HG03097 (cell line): ENCODE measurements at regions not wholly inside any gene's neighbourhood (a gene's known extent, or its start where the extent isn't known, plus 50 kb on each side); places are given as distances from the start of the nearest gene placed in this dataset.

Experiments
- ATAC-seq: cut with Tn5 transposase; IDR thresholded peaks from one replicate; pipeline ENCODE4 v1.9.1; 2021; ENCODE audit not compliant: unreplicated experiment, low FRiP score

GRCh38 chr18:42137693-42138375 lies 182.8 kb downstream of the PIK3C3 start:
- ATAC-seq: no peak

DNA sequence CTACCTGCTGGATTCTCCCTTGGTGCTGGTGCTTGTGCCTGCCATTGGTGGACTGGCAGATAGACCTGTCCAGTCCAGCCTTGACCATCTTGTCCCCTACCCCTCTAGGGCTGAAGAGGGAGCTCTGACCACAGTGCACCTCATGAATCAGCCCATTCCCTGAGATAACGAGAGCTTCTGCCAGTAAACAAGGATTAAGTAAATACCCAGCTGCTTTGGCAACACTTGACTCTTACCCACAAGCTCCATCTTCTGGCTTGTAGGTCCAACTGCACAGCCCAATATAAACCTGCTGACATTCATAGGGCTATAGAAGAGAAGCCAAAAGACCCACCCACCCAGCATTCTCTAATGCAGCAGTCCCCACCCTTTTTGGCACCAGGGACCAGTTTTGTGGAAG lies 186.4 kb downstream of the PIK3C3 start:
- no peak for ATAC-seq

GRCh38 chr18:42155024-42155423 lies 200.0 kb downstream of the PIK3C3 start:
- no peak for ATAC-seq

- ATAC-seq: no peak
These were observed 201.2 kb downstream of the PIK3C3 start for GRCh38 chr18:42156281-42156680.

DNA sequence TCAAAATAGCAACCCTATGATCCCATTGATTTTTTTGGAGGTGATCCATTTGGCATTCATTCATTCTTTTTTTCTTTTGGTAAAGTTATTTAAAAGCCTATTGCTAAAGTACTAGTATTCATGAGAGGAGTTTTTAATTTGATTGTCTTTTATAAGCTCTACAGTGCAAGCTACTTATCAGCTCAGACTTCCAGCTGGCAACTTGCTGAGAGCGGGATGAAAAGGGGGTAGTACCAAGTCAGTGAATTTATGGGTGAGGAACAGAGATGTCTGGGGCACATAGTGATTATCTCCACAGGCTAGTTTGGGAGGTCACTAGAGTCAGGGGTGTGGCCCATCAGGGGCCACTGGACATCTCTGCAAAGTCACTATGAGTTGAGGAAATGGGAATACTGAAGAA lies 202.4 kb downstream of the PIK3C3 start:
- no peak for ATAC-seq

DNA sequence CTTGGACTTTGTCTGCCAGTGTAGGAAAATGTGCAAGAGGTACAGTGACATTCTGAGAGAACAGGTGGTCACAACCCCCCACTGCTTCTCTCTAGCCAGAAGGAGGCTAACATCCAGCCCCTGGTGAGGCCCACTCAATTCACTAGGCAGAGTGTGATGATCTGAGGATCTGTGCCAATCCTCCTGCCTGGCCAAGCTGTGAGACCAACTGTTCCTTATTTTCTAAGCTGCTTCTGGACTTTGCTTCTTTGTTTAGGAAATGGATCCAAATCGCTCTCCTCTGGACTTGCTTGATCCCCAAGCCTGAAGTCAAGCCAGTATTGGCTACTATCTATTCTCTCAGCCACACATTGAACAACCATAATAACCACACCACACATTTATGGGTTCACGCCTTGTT lies 202.8 kb downstream of the PIK3C3 start:
- ATAC-seq: no peak

DNA sequence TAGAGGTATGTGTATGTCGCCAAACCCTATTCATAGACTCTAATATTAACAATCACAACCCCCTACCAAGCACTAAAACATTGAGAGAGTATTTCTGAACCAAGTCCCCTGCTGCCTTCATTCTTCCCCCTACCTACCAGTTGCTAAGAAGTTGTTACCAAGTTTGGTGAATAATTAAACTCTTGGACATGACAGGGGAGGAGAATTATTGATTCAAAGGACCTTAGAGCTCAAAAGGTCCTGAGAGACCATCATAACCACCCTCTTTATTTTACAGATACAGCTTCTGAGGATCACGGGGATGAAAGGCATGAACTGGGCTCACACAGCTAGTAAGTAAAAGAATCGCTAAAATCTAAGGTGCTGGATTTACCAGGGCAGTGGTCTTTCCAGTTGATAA lies 204.1 kb downstream of the PIK3C3 start:
- no peak for ATAC-seq

DNA sequence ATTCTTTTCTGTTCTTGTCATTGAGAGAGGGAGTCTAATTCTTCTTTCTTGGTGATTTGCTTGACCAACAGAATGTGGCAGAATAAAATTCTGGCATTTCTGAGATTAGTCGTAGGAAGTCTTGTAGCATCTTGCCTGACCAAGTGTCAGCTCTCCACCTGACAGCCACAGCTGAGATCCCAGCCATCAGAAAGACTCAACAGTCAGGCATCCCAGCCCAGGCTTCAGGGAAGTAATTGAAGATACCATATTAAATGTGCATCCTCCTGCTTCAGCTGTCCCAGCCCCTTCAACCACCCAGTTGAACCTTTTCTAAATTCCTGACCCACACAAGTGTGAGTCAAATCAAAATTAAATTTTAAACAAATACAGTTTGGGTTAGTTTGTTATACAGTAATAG lies 208.3 kb downstream of the PIK3C3 start:
- ATAC-seq: no peak

DNA sequence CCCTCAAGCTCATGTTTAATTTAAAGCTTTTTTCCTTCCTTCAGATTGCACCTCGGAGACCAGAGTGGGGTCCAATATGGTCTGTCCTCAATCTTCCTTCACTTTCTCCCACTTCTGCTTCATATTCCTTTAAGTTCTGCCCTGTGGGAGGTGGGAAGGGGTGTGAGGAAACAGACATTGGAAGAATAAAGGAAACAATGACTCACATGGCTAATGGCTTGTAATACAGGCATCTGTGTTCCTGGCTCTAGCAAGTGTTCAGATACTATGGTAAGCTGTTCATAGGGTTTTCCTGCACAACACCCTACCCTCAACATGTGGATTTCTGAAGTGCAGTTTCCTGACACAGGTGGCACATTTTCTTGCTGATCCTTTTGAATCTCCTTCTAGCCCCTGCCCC lies 209.5 kb downstream of the PIK3C3 start:
- no peak for ATAC-seq

- no peak for ATAC-seq
These were observed 211.0 kb downstream of the PIK3C3 start for GRCh38 chr18:42165922-42166513.

DNA sequence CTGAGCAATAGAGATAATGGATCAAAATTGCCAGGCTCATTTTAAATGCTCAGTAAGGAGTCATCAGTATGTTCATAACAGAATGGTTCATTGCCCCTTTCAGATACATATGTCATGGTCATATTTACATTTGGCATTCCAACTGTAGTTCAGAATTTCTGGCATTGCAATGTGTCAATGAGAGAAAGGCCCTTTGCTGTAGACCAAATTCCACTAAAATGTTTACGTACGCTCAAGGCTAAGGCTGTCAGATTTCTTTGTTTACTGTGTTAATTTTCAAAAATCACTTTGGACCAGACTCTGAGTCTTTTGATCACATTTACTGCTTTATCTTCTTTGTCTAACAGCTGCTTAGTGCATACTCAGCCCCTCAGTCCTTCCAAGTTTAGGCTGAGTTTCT lies 213.5 kb downstream of the PIK3C3 start:
- ATAC-seq: no peak

DNA sequence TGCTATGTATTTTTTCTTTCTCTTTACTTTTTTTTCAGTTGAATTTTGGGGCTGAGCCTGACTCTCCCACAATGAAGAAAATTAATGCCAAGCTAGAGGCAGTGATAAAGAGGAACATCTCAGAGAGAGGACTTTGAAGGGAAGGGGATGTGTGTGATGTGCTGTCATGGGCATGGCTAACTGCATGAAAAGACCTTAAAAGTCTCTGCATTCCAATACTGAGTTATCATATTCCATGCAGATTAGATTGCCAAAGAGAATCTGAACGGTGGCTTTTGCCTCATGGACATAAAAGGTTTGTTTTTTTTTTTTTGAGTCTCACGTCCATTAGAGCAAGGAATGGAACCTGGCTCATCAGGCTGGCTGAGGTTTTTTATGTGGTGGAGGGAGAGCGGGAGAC lies 213.9 kb downstream of the PIK3C3 start:
- no peak for ATAC-seq

GRCh38 chr18:42174909-42175308 lies 219.9 kb downstream of the PIK3C3 start:
- ATAC-seq: no peak

DNA sequence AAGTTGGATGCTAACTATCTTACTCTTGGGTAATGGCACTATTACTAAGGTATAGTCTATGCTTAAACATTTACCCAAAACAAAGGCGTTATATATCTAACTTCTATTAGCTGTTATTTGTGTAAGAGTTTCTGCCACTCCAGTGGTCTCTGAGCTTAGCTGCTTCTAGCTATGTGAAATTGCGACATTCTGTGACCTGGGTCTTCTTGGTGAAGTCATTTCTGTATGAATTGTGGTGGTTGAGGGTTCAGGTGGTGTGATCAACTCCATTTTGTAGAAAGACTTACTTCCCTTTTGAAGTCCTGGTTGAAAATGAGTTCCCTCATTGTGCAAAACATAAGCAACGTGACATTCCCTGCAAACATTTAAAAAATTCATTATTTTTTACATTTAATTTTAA lies 221.6 kb downstream of the PIK3C3 start:
- no peak for ATAC-seq

DNA sequence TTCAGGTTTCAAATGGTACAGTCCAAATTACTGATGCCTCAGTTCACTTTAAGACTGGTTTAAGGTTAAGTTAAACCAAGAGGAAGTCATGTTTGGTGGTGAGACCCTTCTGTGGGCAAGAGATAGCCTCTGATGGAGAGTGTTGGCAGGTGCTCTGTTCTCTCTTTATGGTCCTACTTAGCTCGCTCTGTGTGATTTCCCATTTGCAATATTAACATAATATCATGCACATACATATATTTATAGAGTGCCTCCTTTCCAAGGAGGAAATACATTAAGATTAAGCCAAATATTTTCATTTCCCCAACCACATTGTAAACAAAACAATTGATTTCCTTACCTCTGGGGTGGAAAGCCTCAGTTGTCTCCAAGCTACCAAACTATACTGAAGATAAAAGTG lies 222.4 kb downstream of the PIK3C3 start:
- no peak for ATAC-seq

DNA sequence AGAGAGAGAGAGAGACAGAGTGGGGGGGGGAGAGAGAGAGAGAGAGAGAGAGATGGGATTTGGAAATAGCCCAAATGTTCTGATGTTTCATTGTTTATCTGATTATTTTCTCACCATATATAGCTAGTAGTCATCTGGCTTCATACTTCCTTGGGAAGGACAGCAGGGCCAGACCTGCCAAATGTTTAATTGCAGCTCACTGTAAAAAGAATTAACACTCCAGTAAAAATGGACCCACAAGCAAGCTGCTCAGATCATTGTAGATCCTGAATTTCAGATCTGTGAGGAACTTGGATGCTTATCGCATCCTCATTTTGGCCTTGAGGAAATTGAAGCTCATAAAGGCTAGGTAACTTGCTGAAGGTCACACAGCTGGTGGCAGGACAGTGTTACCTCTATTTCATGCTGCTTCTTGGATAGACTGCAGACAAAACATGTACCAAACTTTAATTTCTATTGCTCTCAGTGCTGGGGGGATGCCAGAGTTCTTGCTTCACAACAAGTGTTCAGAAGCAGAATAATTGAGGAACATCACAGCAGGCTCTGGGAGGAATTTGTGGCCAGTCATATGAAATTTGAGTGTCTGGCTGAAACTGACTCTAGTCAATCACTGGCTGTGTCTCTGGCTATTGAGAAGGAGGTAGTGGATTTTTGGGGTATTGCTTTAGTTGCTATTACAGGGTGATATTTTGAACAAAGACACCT lies 223.5 kb downstream of the PIK3C3 start:
- no peak for ATAC-seq

- ATAC-seq: no peak
These were observed 224.6 kb downstream of the PIK3C3 start for GRCh38 chr18:42179542-42180121.

- no peak for ATAC-seq
These were observed 226.4 kb downstream of the PIK3C3 start for GRCh38 chr18:42181474-42181873.

- no peak for ATAC-seq
These were observed 228.0 kb downstream of the PIK3C3 start for GRCh38 chr18:42182728-42183700.

GRCh38 chr18:42183746-42184145 lies 228.7 kb downstream of the PIK3C3 start:
- ATAC-seq: no peak
